AG09309 (cell line): ENCODE measurements at regions not wholly inside any gene's neighbourhood (a gene's known extent, or its start where the extent isn't known, plus 50 kb on each side); places are given as distances from the start of the nearest gene placed in this dataset.
"Not testable (repeated sequence)": the region's sequence is repeated elsewhere in the genome, so short reads cannot be mapped to it uniquely, and the experiment has no call there.

Experiments
- DNase-seq: peaks from one replicate; pipeline ENCODE4 v3.0.0-alpha.2; 2010; ENCODE audit warnings: low read depth
- H3K4me3 ChIP-seq: 2 replicates; pipeline ENCODE4 v1.5.1; 2011; ENCODE audit warnings: mild to moderate bottlenecking, low read depth, low read length, moderate library complexity; ENCODE audit not compliant: control insufficient read depth
- CTCF ChIP-seq: IDR thresholded peaks from 2 replicates; pipeline ENCODE4 v1.5.1; 2011; ENCODE audit warnings: mild to moderate bottlenecking, low read depth, low read length, inconsistent platforms; ENCODE audit not compliant: insufficient read depth, control insufficient read depth; ENCODE audit errors: missing control alignments

GRCh38 chr9:31325778-31326177, 1058.7 kb upstream of the ACO1 start:
- no peak overlapping the region for H3K4me3 ChIP-seq
- no peak for TF ChIP-seq CTCF
- DNase-seq, result no peak

DNA sequence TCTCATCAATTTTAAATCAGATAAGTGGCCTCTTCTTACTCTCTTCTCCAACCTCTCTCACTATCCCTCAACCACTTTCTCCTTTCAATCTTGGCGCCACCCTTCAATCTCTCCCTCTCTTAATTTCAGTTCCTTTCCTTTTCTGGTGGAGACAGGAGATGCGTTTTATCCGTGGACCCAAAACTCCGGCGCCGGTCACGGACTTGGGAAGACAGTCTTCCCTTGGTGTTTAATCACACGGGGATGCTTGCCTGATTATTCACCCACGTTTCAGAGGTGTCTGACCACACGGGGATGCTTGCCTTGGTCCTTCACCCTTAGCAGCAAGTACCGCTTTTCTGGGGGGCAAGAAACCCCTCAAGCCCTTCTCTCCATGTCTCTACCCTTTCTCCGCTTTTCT, 1057.6 kb upstream of the ACO1 start:
- DNase-seq, H3K4me3 ChIP-seq: not testable (repeated sequence)

- DNase-seq, result no peak
- TF ChIP-seq CTCF, result no peak
Observed at GRCh38 chr9:31334837-31335528, 1049.5 kb upstream of the ACO1 start.

GRCh38 chr9:31335529-31336234, 1048.8 kb upstream of the ACO1 start:
- H3K4me3 ChIP-seq, result no peak overlapping the region
- TF ChIP-seq CTCF, result no peak
- DNase-seq, result no peak

More at GRCh38 chr9:31334837-31335528, 1049.5 kb upstream of the ACO1 start:
- H3K4me3 ChIP-seq, result no peak overlapping the region

GRCh38 chr9:31336386-31336785, 1048.1 kb upstream of the ACO1 start:
- no peak overlapping the region for H3K4me3 ChIP-seq
- no peak for TF ChIP-seq CTCF
- no peak for DNase-seq

GRCh38 chr9:31336841-31337240, 1047.6 kb upstream of the ACO1 start:
- no peak overlapping the region for H3K4me3 ChIP-seq
- DNase-seq, result no peak
- TF ChIP-seq CTCF, result no peak

DNA sequence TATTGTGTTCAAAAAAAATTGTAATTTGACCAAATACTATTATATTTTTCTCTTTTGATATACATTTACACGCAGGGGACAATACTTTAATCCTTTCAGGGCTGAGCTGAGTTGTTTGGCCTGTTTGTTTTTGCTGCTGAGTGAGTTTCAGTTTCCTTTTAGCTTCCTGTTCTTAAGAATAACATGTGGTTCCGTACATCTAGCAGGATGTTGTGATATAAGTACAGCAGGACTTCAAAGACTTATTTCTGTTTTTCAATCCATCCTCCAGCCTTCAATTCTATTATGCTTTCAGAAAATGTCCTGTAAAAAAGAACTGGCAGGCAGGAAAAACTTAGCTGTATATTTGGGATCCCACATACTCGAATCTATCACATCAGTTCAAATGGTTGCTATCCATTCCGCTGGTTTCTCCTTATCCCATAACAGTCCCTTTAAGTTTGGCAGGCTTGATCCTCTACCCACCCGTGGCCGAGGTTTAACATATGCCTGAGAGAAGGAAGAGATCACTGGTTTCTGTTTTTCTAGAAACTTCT, 1037.3 kb upstream of the ACO1 start:
- H3K4me3 ChIP-seq, result no peak overlapping the region
- no peak for TF ChIP-seq CTCF
- no peak for DNase-seq
